GM19467 (cell line): ENCODE measurements at regions not wholly inside any gene's neighbourhood (a gene's known extent, or its start where the extent isn't known, plus 50 kb on each side); places are given as distances from the start of the nearest gene placed in this dataset.

Experiments
- ATAC-seq: cut with Tn5 transposase; IDR thresholded peaks from one replicate; pipeline ENCODE4 v1.9.1; 2021; ENCODE audit warnings: mild to moderate bottlenecking, moderate library complexity; ENCODE audit not compliant: unreplicated experiment

GRCh38 chr13:44092078-44092970 is 212.6 kb downstream of the LACC1 start:
- ATAC-seq, result no peak

GRCh38 chr13:44093607-44094564 is 214.2 kb downstream of the LACC1 start:
- no peak for ATAC-seq

- ATAC-seq, result no peak
These were observed 217.2 kb downstream of the LACC1 start for GRCh38 chr13:44096901-44097300.

GRCh38 chr13:44098559-44098958 is 218.9 kb downstream of the LACC1 start:
- no peak for ATAC-seq

GRCh38 chr13:44101347-44102083 is 221.8 kb downstream of the LACC1 start:
- no peak for ATAC-seq

GRCh38 chr13:44103429-44104196 is 223.9 kb downstream of the LACC1 start:
- no peak for ATAC-seq

- ATAC-seq, result no peak
These were observed 224.4 kb downstream of the LACC1 start for GRCh38 chr13:44104197-44104490.

- ATAC-seq, result no peak
These were observed 225.3 kb downstream of the LACC1 start for GRCh38 chr13:44104969-44105368.

GRCh38 chr13:44106266-44107152 is 226.8 kb downstream of the LACC1 start:
- no peak for ATAC-seq

- ATAC-seq, result no peak
These were observed 227.8 kb downstream of the LACC1 start for GRCh38 chr13:44107357-44108121.

- ATAC-seq, result no peak
These were observed 228.7 kb downstream of the LACC1 start for GRCh38 chr13:44108331-44108858.

GRCh38 chr13:44110091-44110621 is 230.5 kb downstream of the LACC1 start:
- no peak for ATAC-seq

GRCh38 chr13:44111701-44112100 is 232.0 kb downstream of the LACC1 start:
- no peak for ATAC-seq

- ATAC-seq, result no peak
These were observed 233.1 kb downstream of the LACC1 start for GRCh38 chr13:44112700-44113329.

- ATAC-seq, result no peak
These were observed 237.0 kb downstream of the LACC1 start for GRCh38 chr13:44116562-44117332.

GRCh38 chr13:44117351-44117750 is 237.6 kb downstream of the LACC1 start:
- ATAC-seq, result no peak

- no peak for ATAC-seq
These were observed 238.1 kb downstream of the LACC1 start for GRCh38 chr13:44117816-44118215.
